Ureter (tissue), 1 donor: ENCODE measurements at regions not wholly inside any gene's neighbourhood (a gene's known extent, or its start where the extent isn't known, plus 50 kb on each side); places are given as distances from the start of the nearest gene placed in this dataset.
"Not testable (repeated sequence)": the region's sequence is repeated elsewhere in the genome, so short reads cannot be mapped to it uniquely, and the experiment has no call there.

Experiments
- DNase-seq: peaks from one replicate; pipeline ENCODE4 v3.0.0-alpha.2; 2020; ENCODE audit warnings: low spot score
- donor health status: DM: yes; HTN: yes; CAD: no.

DNA sequence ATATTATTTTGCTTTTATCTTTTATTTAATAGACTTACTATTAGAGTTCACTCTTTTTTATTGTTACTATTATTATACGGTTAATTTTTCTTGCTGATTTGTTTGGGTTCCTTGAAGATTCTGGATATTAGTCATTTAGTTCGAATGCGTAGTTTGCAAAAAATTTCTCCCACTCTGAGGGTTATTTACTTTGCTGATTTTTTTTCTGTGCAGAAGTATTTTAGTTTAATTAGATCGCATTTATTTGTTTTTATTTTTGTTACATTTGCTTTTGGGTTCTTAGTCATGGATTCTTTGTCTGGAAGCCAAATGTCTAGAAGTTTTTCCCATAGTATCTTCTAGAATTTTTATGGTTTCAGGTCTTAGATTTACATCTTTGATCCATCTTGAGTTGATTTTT lies 585.2 kb downstream of the CPS1 start:
- no peak for DNase-seq

DNA sequence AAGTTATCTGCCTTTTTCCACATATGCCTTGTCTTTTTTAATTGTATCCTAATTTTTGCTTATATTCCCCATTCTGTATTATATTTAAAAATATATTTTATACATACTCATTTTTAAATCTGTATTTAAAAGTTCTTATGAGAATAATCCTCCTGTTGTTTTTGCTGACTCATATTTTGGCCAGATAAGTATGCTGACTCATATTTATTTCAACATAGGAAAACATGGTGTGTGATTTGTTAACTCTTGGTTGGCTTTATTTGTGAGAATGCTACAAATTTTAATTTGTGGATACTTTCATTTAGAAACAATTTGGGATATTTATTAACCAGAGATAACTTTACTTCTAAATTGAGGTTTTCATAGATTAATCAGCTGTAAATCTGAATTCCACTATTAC lies 587.7 kb downstream of the CPS1 start:
- no peak for DNase-seq

DNA sequence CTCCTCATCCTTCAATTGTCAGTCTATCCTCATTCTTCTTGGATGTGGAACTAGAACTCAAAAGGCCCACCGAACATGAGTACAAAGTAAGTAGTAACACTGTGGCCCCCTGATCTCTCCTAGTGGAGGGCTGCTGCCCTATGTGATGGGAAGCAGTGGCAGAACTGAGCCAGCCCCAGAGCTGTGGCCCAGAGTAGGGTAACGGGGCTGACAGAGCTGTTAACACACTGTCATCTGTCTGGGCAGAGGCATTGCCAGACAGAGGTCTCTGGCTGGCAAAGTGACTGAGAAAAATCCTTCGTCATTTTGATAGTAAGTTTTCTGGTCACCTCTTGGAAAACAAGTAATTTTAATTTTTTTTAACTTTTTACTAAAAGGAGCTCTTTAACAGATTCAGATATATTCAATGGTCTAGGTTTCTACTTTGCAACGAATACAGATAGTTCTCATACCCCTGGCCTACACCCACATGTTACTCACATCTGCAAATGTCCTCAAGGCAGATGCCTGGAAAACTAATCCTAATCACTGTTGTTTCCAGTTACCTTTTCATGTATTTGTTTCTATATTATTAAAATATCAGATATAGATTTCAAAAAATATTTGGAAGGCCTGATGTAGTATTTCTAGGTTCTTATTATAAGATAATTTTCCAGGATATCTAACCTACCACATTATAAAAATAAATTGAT lies 588.7 kb downstream of the CPS1 start:
- DNase-seq: no peak

DNA sequence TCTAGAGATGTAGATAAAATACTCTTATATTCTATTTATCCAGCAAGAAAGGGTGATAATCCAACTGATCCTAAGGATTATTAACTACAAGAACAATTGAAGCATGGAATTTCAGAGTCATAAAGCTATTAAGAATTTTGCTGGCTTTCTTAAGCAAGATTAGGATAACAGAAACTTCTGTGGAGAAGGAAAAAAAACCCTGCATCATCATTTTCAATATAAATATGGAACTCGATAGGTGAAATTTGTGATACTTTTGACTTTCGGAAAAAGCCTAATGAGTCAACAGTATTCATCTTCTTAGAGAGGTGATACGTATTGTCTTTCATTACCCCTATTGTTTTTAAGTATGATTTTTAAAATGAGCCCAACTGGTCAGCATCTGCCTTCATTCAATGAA lies 593.3 kb downstream of the CPS1 start:
- no peak for DNase-seq

DNA sequence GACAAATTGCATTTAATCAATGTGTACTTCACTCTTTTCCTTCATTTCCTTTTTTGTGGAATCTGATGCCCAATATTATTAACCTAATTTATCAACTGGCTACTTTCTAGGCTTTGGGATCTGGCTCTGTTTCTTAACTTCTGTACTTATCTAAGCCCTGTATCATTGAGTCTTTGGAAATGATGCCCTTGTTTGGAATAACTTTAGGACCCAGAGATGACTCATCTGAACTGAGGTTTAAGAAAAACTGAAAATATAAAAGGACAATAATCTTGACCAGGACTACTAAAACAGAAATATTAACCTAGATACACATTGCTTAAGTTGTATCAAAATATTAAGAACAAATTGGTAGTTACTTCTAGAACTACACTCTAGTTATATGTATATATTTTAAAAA lies 600.8 kb downstream of the CPS1 start:
- DNase-seq: no peak

DNA sequence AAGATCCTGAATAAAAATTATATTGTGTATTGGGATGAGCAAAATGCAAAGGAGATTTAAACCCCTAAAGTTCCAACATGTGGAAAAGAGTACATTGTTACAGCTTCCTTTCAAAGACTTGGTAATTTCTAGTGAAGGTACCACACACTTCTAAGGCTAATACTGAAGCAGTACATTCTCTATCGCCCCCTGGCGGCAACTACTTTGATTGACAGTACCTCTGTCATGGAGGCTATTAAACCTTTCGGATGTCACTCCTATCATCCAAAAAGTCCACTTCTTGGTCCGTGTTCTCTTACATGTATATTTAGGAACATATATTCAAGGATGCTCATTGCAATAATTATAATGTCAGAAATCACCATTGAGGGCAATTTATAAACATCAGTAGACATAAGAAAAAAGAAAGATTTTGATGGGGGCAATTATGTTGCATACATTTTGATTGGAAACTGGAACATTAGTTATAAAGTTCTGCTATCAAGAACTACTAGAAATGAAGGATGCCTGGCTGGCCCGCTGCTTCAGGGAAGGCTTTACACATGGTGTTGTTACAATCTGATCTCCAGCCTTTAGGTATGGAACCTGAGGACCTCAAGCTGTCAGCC lies 601.6 kb downstream of the CPS1 start:
- peak; percentile 68 for DNase-seq

DNA sequence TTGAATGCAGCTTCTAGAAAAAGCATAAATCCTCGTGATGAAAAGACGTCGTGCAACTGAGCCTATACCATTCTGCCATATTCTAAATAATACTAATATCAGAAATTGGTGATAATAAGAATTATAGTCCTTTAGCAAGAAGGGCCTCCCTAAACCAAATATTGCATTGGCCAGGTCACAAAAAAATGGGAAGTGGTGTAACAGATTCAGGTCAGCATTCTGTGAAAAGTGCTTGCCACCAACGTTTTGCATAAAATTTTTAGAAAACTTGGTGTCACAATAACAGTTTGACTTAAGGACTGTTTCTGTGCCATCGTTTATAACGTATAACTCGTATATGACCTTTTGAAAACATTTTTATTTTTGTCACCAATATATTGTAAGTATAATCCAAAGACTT lies 603.6 kb downstream of the CPS1 start:
- no peak for DNase-seq

DNA sequence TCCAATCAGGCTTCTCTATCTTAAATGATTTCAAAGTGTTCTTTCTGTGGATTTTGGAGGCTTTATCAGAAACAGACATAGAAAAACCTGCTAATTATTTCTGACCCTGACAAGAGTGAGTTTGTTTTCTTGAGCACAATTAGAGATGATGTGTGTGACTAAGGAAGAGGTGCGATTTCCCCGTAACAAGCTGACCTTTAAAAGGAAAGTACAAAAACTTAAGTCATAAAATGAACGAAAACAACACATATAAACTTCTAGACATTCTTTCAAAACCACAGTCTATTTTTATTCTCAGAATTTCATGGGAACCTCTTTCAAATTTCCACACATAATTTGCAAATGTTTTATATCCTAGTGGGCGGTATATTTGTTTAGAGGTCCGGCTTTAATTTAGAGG lies 604.8 kb downstream of the CPS1 start:
- no peak for DNase-seq

DNA sequence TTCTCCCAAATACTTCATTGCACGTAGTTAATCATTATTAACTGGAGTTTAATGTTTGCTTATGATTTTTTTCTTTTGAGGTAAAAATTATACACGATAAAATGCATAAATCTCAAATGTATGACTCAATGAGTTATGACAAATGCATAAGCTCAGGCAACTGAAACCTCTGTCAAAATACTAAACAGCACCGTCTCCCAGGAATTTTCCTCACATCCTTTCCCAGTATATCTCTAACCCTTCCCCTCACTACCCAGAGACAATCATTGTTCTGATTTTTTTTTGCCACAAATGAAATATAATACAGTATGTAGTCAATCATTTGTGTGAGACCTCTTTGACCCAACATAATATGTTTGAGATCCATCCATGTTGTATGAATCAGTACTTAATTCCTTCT lies 606.5 kb downstream of the CPS1 start:
- no peak for DNase-seq

DNA sequence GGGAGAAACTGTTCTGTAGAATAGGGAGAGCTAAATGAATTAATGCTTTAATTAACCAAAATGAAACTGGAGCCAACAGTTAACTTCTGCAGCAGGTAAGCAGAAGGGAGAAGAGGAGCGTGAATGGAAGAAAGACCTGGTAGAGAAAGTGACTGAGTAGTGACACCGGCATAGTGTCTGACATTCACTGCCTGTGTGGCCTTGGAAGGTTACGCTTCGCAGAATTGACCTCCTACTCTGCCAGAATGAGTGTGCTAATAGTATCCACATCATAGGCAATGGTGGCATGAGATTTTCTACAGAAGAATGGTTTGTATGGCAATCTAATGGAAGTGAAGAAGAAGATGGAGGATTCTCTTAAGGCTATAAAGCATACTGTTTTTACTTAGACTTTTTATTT lies 614.4 kb downstream of the CPS1 start:
- no peak for DNase-seq

DNA sequence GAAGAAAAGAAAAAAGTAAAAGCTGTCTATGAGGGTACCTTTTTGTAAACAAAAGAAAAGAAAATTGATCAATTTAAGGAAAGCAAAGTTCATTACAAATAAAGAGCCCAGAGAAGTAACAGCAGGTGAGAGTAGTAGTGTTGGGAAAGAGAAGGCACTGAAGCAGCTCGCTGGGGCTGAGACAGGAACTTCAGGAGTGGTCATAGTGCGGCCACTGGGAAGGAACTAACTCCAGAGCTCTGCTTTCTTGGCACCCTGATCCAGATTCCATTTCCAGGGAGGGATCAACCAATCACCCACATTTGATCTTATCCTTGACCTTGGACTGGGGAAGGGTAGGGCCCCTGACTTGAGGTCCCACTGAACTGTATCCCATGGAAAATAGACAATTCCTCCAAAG lies 617.6 kb downstream of the CPS1 start:
- DNase-seq: no peak

DNA sequence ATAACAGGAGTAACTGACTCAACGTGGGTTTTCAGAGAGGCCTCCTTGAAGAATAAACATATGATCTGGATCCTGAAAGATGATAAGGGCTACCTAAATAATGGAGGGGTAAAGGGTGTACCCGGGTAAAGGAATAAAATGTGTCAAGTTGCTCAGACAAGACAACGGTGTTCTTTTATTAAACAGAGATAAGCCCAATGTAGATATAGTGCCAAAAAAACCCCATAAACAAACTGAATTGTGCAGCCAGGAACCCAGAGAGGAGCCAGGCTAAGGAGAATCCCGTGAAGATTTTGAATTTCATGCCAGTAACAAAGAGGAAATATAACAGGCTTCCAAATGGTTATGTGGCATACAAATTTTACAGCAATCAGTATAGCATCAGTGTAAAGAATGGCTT lies 618.2 kb downstream of the CPS1 start:
- no peak for DNase-seq

DNA sequence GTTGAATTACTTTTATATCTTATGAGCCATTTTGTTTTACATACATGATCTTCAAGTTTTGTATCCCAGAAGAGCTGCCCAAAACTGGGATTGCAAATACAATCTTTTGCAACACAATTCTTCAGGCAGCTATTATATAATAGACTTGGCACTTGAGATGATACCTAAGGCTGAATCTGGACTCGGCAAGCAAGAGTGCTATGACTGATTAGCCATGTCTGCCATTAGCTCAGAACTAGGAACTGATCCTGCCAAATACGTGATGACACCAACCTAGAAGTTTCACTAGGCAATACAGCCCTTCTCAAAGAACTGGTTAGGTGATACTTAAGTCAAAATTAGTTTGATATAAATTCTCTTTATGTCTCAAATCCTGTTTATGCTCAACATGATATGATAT lies 619.6 kb downstream of the CPS1 start:
- DNase-seq: no peak

DNA sequence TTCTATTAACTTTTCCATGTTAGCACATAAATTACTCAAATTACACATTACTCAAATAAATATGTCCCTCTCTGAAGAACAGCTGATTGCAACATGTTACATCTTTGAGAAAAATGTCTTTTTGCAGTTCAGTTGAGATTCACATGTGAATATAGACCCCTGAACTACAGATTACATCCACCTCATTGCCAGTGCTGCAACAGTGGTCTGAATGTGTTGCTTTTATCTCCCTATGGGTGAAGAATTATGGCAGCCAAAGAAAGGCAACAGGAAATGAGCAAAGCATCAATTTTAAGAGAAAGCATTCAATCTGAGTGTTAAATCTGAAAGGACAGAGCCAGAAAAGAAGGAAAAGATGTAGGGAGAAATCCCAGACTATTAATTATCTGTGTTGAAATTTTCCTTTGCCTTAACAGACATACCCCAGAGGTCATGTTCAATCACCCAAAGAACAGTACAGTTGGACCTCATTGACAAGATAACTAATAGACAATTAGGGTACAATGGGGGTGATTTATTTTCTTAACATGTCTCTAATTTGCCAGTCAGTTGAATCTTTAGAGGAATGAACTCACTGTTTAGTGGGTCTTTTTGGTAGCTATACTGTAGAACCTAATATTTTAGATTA lies 620.2 kb downstream of the CPS1 start:
- DNase-seq: no peak

DNA sequence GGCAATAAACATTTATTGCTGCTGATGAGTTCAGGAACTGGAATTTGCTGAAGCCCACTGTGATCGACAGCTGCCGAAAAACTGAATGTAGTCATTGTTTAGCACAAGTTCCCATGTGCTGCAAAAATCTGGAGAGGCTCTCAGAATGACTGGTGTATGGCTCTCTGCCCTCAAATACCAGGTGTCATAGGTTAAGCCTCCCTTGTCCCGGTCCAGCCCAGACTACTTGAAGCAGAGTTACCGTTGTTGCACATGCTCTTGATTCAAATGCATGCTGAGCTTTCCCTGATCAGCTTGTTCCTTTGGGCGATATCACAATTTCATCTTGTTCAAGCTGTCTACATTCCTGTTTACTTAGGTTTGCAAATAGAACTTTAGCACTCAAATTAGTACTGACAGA lies 625.2 kb downstream of the CPS1 start:
- DNase-seq: no peak

DNA sequence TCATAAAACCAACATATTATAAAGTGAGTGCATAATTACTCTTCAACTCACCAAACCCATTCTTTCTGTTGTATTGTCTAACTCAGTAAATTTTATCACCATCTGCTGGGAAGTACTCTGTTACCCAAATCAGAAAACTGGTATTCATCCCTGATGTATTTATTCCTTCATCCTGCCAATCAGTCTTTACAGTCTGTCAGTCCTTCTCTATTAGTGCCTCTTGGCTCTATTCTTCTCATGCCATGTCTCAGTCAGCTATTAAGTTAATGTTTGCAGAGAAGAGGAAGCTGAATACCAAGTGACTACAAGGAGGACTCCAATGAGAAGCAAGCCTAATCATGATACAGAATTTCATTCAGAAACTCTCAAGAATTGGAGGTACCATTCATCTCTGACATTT lies 631.2 kb downstream of the CPS1 start:
- DNase-seq: no peak

DNA sequence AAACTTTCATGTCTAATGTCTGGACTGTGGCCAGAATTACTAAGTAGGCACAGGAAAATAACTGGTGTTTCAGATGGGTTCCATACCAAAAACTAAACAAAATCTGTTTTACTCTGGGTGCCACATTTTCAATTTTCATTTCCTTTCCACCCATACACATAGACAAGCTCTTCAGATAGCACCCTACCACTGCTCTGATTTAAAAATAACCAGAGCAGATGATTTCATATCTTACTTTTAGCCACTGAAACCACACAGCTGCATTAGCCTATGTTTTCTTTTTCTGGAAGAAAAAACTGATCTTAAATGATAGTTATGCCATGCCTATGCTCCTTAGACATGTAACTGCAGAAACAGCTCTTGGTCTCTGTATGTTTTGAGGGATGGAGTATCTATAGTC lies 647.6 kb downstream of the CPS1 start:
- DNase-seq: no peak

DNA sequence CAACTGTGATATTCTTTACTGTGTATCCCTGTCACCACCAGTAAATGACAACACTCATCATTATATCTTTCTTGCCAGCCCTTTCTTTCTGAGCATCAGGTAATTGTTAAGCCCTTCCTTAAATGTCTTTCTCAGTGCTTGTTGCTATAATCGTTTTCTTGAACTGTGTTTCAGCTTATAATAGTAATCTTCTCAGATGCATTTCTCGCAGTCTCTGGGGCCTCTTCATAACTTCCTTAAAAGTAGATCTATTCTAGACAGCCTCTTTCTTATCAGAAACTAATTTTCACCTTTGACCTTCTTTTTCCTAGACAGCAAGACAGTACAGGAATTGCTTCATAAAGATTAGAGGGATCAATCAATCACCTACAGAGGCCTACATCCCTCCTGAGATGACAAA lies 648.1 kb downstream of the CPS1 start:
- DNase-seq: no peak

DNA sequence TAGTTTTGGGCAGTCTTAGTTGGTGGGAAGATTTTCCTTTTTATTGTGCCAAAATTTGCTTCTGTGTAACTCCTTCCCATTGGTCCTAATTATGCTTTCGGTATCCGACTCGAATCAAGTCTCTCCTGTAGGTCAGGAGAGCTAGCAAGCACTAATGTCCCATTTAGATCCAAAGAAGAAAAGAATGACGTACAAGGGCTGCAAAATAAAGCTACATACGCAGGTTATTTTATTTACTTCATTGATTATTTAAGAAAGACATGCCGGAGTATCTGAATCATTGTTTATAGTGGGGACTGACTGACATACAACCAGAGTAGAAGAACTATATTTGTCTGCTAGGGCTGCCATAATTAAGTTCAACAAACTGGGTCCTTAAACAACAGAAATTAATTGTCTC lies 648.5 kb downstream of the CPS1 start:
- DNase-seq: no peak

DNA sequence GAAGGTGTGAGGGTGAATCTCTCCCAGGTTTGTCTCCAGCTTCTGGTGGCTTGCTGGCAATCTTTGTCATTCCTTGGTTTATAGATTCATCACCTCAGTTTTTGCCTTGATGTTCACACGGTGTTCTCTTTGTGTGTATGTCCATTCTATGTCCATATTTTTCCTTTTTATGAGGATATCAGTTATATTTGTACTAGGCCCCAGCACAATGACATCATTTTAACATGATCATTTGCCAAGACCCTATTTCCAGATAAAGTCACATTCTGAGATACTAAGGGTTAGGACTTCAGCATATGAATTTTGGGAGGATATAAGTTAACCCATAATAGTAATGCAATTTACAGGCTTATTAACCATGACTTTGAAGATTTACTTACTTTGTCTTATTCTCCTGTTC lies 649.0 kb downstream of the CPS1 start:
- no peak for DNase-seq

DNA sequence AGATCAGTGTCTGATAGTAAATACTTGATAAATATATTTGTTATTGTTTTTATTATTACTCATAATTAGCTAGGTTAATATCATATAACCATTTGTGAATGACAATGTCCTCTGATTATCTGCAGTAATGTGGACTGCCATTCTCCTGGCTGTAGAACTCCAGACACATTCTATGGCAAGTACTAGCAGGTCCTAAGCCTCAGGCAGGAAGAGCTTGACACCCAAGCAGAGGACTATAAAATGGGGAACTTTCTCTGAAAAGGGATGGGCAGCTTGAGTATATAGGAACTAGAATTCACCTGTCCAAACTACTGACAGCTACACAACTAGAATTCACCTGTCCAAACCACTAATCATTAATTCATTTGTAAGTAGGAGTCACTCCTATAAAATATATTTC lies 649.4 kb downstream of the CPS1 start:
- no peak for DNase-seq

DNA sequence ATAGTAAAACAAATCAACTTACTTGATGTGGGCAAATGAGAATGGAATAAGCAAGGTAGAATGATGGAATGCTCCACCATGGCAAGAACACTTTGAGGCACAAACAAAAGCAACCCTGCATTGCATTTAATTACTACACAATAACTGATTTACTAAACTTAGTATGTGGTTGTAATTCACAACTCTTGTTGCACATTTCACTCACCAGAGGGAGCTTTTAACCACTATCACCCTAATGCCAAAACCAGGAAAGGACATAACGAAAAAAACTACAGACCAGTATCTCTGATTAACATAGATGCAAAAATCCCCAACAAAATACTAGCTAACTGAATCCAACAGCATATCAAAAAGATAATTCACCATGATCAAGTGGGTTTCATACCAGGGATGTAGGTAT lies 659.8 kb downstream of the CPS1 start:
- DNase-seq: no peak

DNA sequence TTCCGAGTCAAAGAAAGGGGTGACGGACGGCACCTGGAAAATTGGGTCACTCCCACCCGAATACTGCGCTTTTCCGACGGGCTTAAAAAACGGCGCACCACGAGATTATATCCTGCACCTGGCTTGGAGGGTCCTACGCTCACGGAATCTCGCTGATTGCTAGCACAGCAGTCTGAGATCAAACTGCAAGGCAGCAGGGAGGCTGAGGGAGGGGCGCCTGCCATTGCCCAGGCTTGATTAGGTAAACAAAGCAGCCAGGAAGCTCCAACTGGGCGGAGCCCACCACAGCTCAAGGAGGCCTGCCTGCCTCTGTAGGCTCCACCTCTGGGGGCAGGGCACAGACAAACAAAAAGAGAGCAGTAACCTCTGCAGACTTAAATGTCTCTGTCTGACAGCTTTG lies 663.1 kb downstream of the CPS1 start:
- DNase-seq: not testable (repeated sequence)

DNA sequence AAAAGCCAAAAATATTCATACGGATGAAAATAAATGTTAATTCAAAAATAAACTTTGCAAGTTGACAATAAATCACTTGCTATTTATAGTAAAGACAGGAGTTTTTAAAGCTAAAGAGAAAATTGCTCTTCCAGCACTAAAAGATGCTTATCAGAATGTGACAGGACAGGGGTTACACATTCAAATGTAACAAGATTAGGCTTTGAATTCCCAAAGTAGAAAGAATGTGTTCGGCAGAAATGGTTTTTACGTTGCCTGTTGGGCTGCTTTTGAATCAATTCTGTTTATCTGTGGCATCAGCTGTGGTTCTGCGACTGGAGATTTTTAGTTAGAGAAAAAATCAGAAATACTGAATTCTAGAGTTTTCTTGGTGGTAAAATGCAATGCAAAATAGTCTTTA lies 669.4 kb downstream of the CPS1 start:
- DNase-seq: no peak
